Omental fat pad (tissue), 3 donors: ENCODE measurements at regions not wholly inside any gene's neighbourhood (a gene's known extent, or its start where the extent isn't known, plus 50 kb on each side); places are given as distances from the start of the nearest gene placed in this dataset.

Source experiments
- ATAC-seq: fragments of 150-250 bp; one replicate; pipeline ENCODE4 v1.9.1; 2016; ENCODE audit warnings: mild to moderate bottlenecking, moderate library complexity; ENCODE audit not compliant: low FRiP score
- DNase-seq: peaks from one replicate; pipeline ENCODE4 v3.0.0-alpha.2; 2019; ENCODE audit warnings: low spot score
- TF ChIP-seq, protein P1 (sequence below), 3 donors: fragments of 450-650 bp; IDR thresholded peaks; one replicate each; pipeline ENCODE4 v1.5.1; 2016 to 2017; ENCODE audit warnings: antibody characterized with exemption in 3 of 3, mild to moderate bottlenecking in 3 of 3, moderate library complexity in 2 of 3

DNA sequence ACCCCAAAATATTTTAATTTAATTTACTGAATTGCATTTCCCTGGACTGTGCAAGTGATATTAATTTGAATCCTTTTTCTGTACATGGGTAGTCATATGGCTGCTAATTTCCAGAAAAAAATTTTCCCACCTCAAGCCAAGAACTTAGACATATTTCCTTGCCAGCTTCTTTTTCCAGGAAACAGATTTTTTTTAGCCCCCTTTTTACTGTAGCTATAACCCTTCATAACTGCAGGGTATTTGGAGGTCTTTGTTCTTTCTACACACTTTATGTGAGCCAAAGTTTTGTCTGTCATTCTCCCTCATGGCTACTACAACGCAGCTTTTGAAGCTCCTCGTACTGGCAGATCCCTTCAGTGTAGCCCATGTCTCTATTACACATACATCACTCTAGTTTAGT, 261.2 kb upstream of the PIK3R1 start:
- ATAC-seq: no peak
- no peak for DNase-seq
- TF ChIP-seq, protein P1, sequence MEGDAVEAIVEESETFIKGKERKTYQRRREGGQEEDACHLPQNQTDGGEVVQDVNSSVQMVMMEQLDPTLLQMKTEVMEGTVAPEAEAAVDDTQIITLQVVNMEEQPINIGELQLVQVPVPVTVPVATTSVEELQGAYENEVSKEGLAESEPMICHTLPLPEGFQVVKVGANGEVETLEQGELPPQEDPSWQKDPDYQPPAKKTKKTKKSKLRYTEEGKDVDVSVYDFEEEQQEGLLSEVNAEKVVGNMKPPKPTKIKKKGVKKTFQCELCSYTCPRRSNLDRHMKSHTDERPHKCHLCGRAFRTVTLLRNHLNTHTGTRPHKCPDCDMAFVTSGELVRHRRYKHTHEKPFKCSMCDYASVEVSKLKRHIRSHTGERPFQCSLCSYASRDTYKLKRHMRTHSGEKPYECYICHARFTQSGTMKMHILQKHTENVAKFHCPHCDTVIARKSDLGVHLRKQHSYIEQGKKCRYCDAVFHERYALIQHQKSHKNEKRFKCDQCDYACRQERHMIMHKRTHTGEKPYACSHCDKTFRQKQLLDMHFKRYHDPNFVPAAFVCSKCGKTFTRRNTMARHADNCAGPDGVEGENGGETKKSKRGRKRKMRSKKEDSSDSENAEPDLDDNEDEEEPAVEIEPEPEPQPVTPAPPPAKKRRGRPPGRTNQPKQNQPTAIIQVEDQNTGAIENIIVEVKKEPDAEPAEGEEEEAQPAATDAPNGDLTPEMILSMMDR (IDR thresholded peaks at IDR 0.05): no peak

DNA sequence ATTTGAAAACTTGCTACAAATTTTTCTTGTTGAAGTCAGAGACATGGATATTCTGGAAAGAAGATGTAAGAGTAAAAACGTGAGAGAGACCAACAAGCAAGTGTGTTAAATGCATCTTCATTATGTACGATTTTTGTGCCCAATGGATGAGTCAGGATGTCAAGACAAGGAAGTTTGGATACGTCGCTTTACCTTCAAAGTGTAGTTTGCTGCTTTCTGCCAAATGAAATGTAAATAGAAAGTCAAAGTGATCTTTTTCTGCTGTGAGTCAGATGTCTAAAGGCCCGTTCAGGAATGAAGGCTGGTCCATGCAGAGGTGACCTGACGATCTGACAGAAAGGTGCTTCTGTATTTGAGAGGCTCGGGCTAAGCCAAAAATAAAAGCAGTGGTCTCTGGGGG, 273.1 kb upstream of the PIK3R1 start:
- ATAC-seq (peak; percentile 50), DNase-seq (no peak)
- TF ChIP-seq, protein P1 (IDR thresholded peaks at IDR 0.05): no peak

DNA sequence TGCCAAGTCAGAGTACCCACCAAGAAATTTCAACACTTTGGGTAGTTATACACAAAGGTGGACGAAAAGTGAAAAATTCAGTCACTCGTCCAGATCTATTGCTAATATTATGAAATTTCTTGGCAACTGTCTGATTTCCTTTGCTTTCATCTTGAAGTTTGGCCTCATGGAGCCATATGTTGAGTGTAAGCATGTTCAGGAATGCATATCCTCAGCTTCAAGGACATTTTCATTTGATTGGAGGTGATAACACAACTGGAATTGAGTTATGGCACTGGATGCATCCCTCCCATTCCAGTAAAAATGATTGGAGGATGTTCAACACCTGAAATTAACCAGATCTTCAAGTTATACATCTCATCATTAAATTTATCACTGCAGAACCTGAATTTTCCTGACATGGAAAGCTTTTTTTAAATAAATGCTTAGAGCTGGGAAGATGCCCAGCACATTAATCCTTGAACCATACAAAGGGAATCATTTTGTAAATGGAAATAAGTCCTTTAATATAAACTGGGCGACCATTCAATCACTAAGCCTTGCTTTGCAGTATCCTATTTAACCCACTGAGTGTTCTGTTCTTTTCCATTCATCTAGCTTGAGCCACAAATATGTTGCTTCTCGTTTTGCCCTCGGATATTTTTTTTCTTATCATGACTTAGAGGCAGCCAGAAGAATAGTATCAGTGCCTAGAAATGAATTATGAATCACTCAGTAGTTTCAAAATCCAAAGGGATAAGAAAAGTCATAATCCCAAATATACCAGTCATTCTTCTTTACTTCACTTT, 273.7 kb upstream of the PIK3R1 start:
- TF ChIP-seq, protein P1 (IDR thresholded peaks at IDR 0.05): no peak
- ATAC-seq (peak; percentile 79), DNase-seq (no peak)

DNA sequence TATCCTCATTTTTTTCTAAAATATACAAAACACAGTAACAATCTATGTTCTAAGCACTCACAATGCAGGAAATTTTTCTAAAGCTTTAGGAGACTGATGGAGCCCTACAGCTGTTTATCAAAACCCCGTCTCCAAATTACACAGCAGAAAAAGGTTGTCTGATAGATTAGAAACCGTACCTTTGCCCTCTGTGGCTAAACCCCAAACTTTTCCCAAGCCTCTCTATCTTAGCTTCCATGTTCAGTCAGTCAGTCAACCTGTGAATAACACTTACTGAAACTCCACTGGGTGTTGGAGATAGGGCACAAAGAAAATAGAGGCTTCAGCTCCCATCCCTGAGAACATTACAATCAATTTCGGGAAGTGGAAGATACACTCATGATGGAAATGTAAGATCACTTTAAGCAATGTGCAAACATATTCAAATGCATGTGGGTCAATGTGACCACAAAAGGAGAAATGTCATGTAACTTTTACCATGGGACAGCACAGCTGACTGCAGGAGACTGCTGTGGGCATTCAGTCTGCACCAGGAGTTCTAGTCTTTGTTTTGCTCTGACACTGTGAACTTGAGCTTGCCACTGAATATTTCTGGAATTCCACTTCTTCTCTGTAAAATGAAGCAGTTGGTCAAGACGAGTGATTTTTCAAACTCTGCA, 279.5 kb upstream of the PIK3R1 start:
- no peak for DNase-seq
- TF ChIP-seq, protein P1 (IDR thresholded peaks at IDR 0.05): no peak
- ATAC-seq: no peak

DNA sequence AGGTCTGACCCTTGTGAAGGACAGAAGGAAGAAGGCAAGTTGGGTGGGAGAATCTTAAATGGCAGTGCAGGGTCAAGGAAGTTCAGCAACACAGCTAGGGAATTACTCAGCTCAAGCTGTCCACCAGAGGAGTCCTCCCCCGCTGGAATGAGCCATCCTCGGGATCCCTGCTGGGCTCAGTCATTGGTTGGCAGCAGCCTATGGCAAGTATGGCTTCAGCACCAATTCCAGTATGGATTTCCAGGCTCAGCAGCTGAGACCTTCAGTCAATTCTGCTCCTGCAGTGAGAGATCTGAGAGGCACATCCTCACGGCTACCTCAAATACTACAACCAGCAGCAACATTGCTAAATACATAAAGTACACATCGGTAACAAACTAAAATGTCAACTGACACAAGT, 280.6 kb upstream of the PIK3R1 start:
- TF ChIP-seq, protein P1 (IDR thresholded peaks at IDR 0.05): no peak
- DNase-seq (no peak), ATAC-seq (no peak)

DNA sequence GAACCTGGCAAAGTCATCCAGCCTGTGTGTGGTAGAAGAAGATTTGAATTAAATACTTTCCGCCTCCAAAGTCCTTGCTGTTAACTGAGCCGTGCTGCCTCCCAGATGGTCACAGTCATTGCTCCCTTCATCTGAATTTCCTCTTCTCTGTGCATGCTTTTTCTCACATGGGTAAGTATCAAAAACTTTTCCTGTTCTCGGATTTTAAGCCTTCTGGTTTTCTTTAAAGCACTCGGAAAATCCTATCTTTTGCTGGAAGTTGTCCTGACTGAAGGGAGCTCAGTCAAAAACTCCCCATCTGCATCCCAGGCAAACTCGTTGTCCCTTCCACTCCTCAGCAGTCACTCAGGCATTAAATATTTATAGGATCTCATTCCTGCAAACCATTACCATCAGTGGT, 290.0 kb upstream of the PIK3R1 start:
- ATAC-seq (no peak), DNase-seq (no peak)
- TF ChIP-seq, protein P1 (IDR thresholded peaks at IDR 0.05): no peak
